HG03520 (cell line): ENCODE measurements at regions not wholly inside any gene's neighbourhood (a gene's known extent, or its start where the extent isn't known, plus 50 kb on each side); places are given as distances from the start of the nearest gene placed in this dataset.
"Not testable (repeated sequence)": the region's sequence is repeated elsewhere in the genome, so short reads cannot be mapped to it uniquely, and the experiment has no call there.

ENCODE experiments used
- ATAC-seq: cut with Tn5 transposase; IDR thresholded peaks from one replicate; pipeline ENCODE4 v1.9.1; 2021; ENCODE audit warnings: mild to moderate bottlenecking, moderate library complexity; ENCODE audit not compliant: unreplicated experiment

- no peak for ATAC-seq
Measured at GRCh38 chr1:73327180-73327793, 870.7 kb downstream of the LRRIQ3 start.

DNA sequence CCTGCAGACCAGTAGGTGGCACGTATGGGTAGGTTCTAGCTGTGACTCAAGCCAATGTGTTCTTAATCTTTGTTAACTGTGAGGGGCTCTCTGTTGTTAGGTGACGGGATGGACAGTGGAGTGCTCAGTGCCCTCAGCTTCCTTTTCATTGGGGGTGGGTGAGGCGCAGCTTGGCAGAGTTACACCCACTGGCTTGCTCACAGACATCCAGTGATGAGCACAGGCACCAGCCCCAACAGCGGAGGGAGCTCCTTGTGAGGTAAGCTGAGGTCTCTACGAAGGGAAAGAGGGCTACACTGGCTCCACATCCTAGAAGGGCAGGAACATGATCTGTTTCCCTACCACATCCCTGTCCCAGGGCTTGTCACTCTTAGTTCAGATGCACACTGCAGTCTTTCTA is 871.3 kb downstream of the LRRIQ3 start:
- ATAC-seq = no peak

GRCh38 chr1:73310797-73311381 is 887.1 kb downstream of the LRRIQ3 start:
- ATAC-seq = no peak

GRCh38 chr1:73306899-73307555 is 890.9 kb downstream of the LRRIQ3 start:
- no peak for ATAC-seq

- no peak for ATAC-seq
Measured at GRCh38 chr1:73273886-73274285, 924.1 kb downstream of the LRRIQ3 start.

DNA sequence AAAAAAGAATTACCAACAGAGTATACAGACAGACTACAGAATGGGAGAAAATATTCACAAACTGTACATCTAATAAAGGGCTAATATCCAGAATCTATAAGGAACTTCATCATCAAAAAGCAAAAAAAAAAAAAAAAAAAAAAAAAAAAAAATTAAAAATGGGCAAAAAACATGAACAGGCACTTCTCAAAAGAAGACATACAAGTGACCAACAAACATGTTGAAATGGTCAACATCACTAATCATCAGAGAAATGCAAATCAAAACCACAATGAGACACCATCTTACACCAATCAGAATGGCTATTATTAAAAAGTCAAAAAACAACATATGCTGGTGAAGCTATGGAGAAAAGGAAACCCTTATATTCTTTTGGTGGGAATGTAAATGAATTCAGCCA is 952.8 kb downstream of the LRRIQ3 start:
- ATAC-seq = not testable (repeated sequence)

DNA sequence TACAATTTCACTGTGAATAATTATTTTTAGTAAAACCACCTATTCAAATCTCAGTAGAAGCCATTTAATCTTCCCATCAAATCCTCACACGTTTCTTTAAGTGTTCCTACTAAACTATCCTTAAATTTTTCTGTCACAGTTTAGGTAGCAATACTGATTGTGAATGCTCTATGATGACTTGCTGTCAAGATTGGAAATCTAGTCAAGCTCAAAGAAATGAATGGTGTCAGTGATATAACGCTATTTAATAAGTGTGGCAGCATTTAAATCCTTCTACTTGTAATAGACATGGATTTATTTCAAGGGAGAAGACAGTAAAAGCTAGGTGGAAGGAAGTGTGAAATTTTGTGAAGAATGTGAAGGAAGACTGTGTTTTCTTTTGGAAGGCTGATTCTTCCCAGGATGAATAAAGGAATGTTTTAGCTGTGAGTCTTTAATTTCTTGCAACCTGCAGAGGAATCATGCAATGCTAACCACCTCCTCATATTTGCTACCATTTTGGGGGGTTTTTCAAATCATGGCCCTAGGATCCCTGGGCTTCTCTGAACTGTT is 936.7 kb upstream of the NEGR1 start:
- no peak for ATAC-seq

DNA sequence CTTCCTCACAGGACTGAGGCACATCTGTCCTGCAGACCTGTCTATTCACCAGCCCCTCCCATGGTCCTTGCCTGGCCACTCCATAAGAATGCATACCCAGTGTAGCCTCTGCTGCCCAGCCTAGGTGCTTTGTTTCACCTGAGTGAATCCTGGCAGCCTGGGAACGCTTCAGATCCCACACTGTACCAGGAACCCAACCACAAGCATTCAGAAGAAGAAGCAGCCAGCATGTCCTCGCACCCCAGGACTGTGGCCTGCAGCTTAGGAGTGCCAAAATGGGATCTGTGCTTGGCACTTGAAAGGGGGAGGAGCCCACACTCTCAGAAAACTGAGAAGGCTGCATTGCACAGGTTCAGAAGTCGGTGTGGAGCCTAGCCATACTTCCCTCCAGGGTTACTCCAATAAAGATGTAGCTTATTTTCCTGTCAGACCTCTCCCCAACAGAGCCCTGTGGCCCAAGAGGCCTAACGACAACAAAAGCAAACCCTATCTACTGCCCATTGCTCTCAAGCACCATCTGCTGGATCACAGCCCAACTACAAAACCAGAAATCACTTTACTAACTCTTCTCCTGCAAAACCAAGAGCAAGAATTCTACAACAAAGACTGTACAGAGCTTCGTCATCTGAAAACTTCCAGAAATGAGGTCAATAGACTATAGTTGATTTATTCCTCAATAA is 923.1 kb upstream of the NEGR1 start:
- ATAC-seq = no peak

DNA sequence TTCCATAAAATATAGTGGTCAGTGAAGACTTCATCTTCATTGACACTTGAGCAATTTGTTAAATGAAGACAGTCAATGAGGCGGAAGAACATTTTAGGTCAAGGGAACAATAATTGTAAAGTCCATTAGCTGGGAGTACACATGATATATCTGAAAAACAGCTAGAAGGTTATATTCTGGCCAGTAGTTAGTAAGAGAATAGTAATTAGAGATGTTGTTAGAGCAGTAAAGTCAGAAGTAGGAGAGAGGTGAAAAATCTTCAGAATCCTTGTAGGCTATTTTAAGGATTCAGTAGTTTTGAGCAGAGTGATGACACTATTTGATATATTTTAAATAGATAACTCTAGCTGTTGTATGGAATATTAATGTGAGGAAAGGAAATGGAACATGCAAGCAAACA is 915.6 kb upstream of the NEGR1 start:
- ATAC-seq = no peak

DNA sequence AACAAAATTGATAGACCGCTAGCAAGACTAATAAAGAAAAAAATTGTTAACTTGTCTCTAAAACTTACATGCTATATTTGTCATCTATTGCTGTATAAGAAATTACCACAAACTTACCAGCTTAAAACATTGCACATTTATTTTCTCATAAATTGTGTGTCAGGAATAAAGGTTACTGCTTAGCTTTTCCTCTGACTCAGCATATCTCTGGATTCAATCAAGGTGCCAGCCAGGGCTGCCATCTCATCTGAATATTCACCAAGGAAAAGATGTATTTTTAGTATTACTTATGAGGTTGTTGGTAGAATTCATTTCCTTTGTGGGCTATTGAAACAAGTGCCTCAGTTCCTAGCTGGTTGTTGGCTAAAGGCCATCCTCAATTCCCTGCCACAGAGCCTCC is 912.6 kb upstream of the NEGR1 start:
- no peak for ATAC-seq

DNA sequence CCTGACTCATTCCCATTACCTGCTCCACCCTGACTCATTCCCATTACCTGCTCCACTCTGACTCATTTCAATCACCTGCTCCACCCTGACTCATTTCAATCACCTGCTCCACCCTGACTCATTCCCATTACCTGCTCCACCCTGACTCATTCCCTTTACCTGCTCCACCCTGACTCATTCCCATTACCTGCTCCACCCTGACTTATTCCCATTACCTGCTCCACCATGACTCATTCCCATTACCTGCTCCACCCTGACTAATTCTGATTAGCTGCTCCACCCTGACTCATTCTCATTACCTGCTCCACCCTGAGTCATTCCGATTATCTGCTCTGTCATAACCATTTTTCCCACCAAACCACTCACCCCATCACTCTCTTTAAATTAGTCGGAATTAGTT is 901.2 kb upstream of the NEGR1 start:
- not testable (repeated sequence) for ATAC-seq

GRCh38 chr1:73181190-73181540 is 898.8 kb upstream of the NEGR1 start:
- no peak for ATAC-seq

- no peak for ATAC-seq
Measured at GRCh38 chr1:73180397-73181189, 898.3 kb upstream of the NEGR1 start.

GRCh38 chr1:73176902-73177301 is 894.6 kb upstream of the NEGR1 start:
- no peak for ATAC-seq

DNA sequence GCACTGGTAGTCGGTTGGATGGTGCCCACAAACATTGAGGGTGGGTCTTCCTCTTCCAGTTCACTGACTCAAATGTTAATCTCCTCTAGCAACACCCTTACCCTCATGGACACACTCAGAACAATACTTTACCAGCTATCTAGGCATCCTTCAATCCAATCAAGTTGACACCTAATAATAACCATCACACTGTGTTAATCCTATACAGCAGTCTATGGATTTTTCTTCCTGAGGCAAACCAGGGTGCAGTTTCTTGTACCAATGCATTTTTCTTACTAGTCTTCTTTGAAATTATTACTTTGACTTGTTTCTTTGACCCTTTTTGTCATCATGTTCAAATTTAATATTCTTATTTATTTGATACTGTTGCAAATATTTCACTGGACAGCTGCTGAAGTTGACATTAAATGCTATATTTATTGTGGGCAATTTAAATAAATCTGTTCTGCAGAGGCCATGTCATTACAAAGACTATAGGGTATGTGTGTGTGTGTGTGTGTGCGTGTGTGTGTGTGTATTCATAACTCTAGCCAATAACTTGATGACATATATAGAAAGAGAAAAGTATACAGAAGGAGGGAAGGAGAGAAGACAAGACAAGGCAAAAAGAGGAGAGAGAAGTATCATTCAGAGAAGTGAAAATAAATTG is 884.8 kb upstream of the NEGR1 start:
- ATAC-seq = no peak

DNA sequence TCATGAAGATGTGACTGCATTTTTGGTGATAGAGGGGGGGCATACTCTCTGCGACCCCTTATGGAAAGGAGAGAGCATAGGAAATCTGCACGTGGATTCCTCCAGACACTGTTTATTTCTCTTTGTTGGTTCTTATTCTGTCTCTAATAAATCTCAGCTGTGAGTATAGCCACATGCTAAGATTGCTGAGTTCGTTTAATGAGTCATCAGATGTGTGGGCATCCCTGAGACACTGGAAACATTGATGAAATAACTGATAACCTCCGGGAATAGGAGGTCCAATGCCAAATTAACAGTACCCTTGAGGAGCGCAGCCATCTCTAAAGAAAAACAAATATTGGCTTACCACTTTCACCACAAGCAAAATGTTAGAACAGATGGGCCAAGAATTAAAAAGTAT is 880.2 kb upstream of the NEGR1 start:
- ATAC-seq = no peak

- no peak for ATAC-seq
Measured at GRCh38 chr1:73161418-73161817, 879.1 kb upstream of the NEGR1 start.

GRCh38 chr1:73160759-73161158 is 878.4 kb upstream of the NEGR1 start:
- no peak for ATAC-seq

- no peak for ATAC-seq
Measured at GRCh38 chr1:73144311-73144710, 862.0 kb upstream of the NEGR1 start.

DNA sequence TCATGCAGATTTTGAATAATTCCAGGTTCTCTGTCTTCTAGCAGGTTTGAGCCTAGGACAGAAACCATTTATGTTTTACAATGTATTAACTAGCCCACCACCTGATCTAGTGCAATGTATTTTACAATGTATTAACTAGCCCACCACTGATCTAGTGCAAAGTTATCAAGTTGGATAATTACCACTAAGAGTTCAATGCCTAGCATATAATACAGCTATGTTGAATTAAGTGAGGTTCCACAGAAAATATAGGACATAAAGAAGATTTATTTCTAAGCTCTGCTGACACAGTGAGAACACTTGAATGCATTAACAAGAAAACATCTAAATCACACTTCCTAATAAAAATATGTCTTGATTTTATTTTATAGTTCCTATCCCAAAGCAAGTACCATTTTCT is 854.6 kb upstream of the NEGR1 start:
- no peak for ATAC-seq

GRCh38 chr1:73106931-73107330 is 824.6 kb upstream of the NEGR1 start:
- no peak for ATAC-seq
